ENCODE measurements at regions not wholly inside any gene's neighbourhood (a gene's known extent, or its start where the extent isn't known, plus 50 kb on each side); places are given as distances from the start of the nearest gene placed in this dataset.

- H3K9me2 ChIP-seq (replicated peaks; ENCODE audit: insufficient read depth, low read length): no peaks in the 10 kb centered on the region
- no peaks in the 10 kb centered on the region for H3K36me3 ChIP-seq (replicated peaks; ENCODE audit: insufficient read depth, low read length)
- no peaks in the 10 kb centered on the region for H3K27me3 ChIP-seq (replicated peaks; ENCODE audit: insufficient read depth, low read length)
- no peaks in the 10 kb centered on the region for H3F3A ChIP-seq (ENCODE audit: insufficient read depth, low read length)
- H3K4me2 ChIP-seq (ENCODE audit: low read depth, low read length): no peak overlapping the region
- H4K20me1 ChIP-seq (ENCODE audit: insufficient read depth, low read length): no peaks in the 10 kb centered on the region
- DNase-seq: no peak
- H3K9me3 ChIP-seq (replicated peaks; ENCODE audit: insufficient read depth, low read length): no peaks in the 10 kb centered on the region
- TF ChIP-seq EZH2phosphoT487 (IDR thresholded peaks at IDR 0.05; ENCODE audit: low read length): no peak
- TF ChIP-seq EZH2 (optimal IDR thresholded peaks at IDR 0.05; ENCODE audit: low read depth, low read length): no peak
- TF ChIP-seq CTCF (IDR thresholded peaks at IDR 0.05; ENCODE audit: low read length): no peak
- H2AFZ ChIP-seq (ENCODE audit: low read length): no peak overlapping the region
- no peak overlapping the region for H3K4me3 ChIP-seq (ENCODE audit: low read length)
- H3K9ac ChIP-seq (ENCODE audit: low read length): no peak overlapping the region
- H3K27ac ChIP-seq (ENCODE audit: low read length): no peak overlapping the region
- H3K79me2 ChIP-seq (ENCODE audit: low read length): no peaks in the 10 kb centered on the region
- no peaks in the 10 kb centered on the region for H3K4me1 ChIP-seq (ENCODE audit: low read length)
Observed at GRCh38 chr5:109562441-109562840, 127.3 kb upstream of the MAN2A1 start.

GRCh38 chr5:109561447-109561846 lies 128.3 kb upstream of the MAN2A1 start:
- TF ChIP-seq CTCF (IDR thresholded peaks at IDR 0.05; ENCODE audit: low read length) (no peak), EZH2 (optimal IDR thresholded peaks at IDR 0.05; ENCODE audit: low read depth, low read length) (no peak), EZH2phosphoT487 (IDR thresholded peaks at IDR 0.05; ENCODE audit: low read length) (no peak)
- Histone ChIP-seq H3K27me3 (replicated peaks; ENCODE audit: insufficient read depth, low read length) (no peaks in the 10 kb centered on the region), H3K9me2 (replicated peaks; ENCODE audit: insufficient read depth, low read length) (no peaks in the 10 kb centered on the region)

GRCh38 chr5:109560554-109560953 lies 129.2 kb upstream of the MAN2A1 start:
- H3K9me2 ChIP-seq (replicated peaks; ENCODE audit: insufficient read depth, low read length): no peaks in the 10 kb centered on the region
- DNase-seq: no peak
- H3F3A ChIP-seq (ENCODE audit: insufficient read depth, low read length): no peaks in the 10 kb centered on the region
- no peak overlapping the region for H3K27ac ChIP-seq (ENCODE audit: low read length)
- no peaks in the 10 kb centered on the region for H3K4me1 ChIP-seq (ENCODE audit: low read length)
- H3K27me3 ChIP-seq (replicated peaks; ENCODE audit: insufficient read depth, low read length): no peaks in the 10 kb centered on the region
- H3K9me3 ChIP-seq (replicated peaks; ENCODE audit: insufficient read depth, low read length): no peaks in the 10 kb centered on the region
- TF ChIP-seq EZH2 (optimal IDR thresholded peaks at IDR 0.05; ENCODE audit: low read depth, low read length) (no peak), EZH2phosphoT487 (IDR thresholded peaks at IDR 0.05; ENCODE audit: low read length) (no peak), CTCF (IDR thresholded peaks at IDR 0.05; ENCODE audit: low read length) (no peak)
- H3K79me2 ChIP-seq (ENCODE audit: low read length): no peaks in the 10 kb centered on the region
- H2AFZ ChIP-seq (ENCODE audit: low read length): no peak overlapping the region
- no peak overlapping the region for H3K9ac ChIP-seq (ENCODE audit: low read length)
- H3K4me2 ChIP-seq (ENCODE audit: low read depth, low read length): no peak overlapping the region
- H4K20me1 ChIP-seq (ENCODE audit: insufficient read depth, low read length): no peaks in the 10 kb centered on the region
- H3K36me3 ChIP-seq (replicated peaks; ENCODE audit: insufficient read depth, low read length): no peaks in the 10 kb centered on the region
- no peak overlapping the region for H3K4me3 ChIP-seq (ENCODE audit: low read length)

More at GRCh38 chr5:109561447-109561846, 128.3 kb upstream of the MAN2A1 start:
- no peak overlapping the region for H3K4me3 ChIP-seq (ENCODE audit: low read length)
- no peaks in the 10 kb centered on the region for H4K20me1 ChIP-seq (ENCODE audit: insufficient read depth, low read length)
- H3K4me2 ChIP-seq (ENCODE audit: low read depth, low read length): no peak overlapping the region
- no peak for DNase-seq
- H3K79me2 ChIP-seq (ENCODE audit: low read length): no peaks in the 10 kb centered on the region
- H3F3A ChIP-seq (ENCODE audit: insufficient read depth, low read length): no peaks in the 10 kb centered on the region
- H3K9ac ChIP-seq (ENCODE audit: low read length): no peak overlapping the region
- no peaks in the 10 kb centered on the region for H3K4me1 ChIP-seq (ENCODE audit: low read length)
- H3K9me3 ChIP-seq (replicated peaks; ENCODE audit: insufficient read depth, low read length): no peaks in the 10 kb centered on the region
- H3K27ac ChIP-seq (ENCODE audit: low read length): no peak overlapping the region
- no peaks in the 10 kb centered on the region for H3K36me3 ChIP-seq (replicated peaks; ENCODE audit: insufficient read depth, low read length)
- no peak overlapping the region for H2AFZ ChIP-seq (ENCODE audit: low read length)
